IMR-90 (cell line): ENCODE measurements at regions not wholly inside any gene's neighbourhood (a gene's known extent, or its start where the extent isn't known, plus 50 kb on each side); places are given as distances from the start of the nearest gene placed in this dataset.

Experiments
- ATAC-seq: fragments of 200-7000 bp; cut with Tn5 transposase; 2 replicates; pipeline ENCODE4 v1.9.1; 2020; ENCODE audit warnings: low read depth, mild to moderate bottlenecking, moderate library complexity
- BruUV-seq: library from RNA; stranded (reverse); fragments of 400-500 nt; replicated peaks from 2 replicates; lab custom pipeline; 2021; lab: Mats Ljungman, UMichigan
- CTCF ChIA-PET: fragments of 300-600 bp; formaldehyde crosslinking; extraction: SDS; loops from one replicate; lab custom pipeline; 2021; ENCODE audit warnings: antibody characterized with exemption; lab: Yijun Ruan, JAX
- POLR2A ChIA-PET: fragments of 300-600 bp; sonication (Branson Sonifier 250); formaldehyde crosslinking; loops from one replicate; lab custom pipeline; 2022; ENCODE audit warnings: antibody characterized with exemption; ENCODE audit not compliant: unreplicated experiment; lab: Charles Lee
- DNase-seq: peaks from one replicate; pipeline ENCODE4 v3.0.0; 2013
- H2AFZ ChIP-seq: replicated peaks from 2 replicates; pipeline ENCODE3; 2013; ENCODE audit warnings: low read length, mild to moderate bottlenecking; ENCODE audit not compliant: poor library complexity
- H2AK5ac ChIP-seq: 2 replicates; pipeline ENCODE4 v1.6.1; 2013; ENCODE audit warnings: low read depth, low read length, inconsistent platforms
- H2AK9ac ChIP-seq: replicated peaks from 2 replicates; pipeline ENCODE3; 2013; ENCODE audit warnings: mild to moderate bottlenecking, low read depth, low read length, moderate library complexity; ENCODE audit not compliant: poor library complexity
- H2BK120ac ChIP-seq: 2 replicates; pipeline ENCODE4 v1.6.1; 2013; ENCODE audit warnings: low read depth, low read length, inconsistent platforms
- H2BK15ac ChIP-seq: 3 replicates; pipeline ENCODE4 v1.6.1; 2013; ENCODE audit warnings: low read depth, low read length, inconsistent platforms
- H2BK20ac ChIP-seq: 2 replicates; pipeline ENCODE4 v1.6.1; 2013; ENCODE audit warnings: low read depth, mild to moderate bottlenecking, inconsistent platforms, low read length, moderate library complexity
- H2BK5ac ChIP-seq: 2 replicates; pipeline ENCODE4 v1.6.1; 2013; ENCODE audit warnings: mild to moderate bottlenecking, low read depth, low read length, inconsistent platforms; ENCODE audit not compliant: poor library complexity, severe bottlenecking
- H3K14ac ChIP-seq: replicated peaks from 2 replicates; pipeline ENCODE4 v1.6.1; 2013; ENCODE audit warnings: low read depth, low read length, inconsistent platforms
- H3K18ac ChIP-seq: 2 replicates; pipeline ENCODE4 v1.6.1; 2013; ENCODE audit warnings: low read depth, low read length, control low read depth
- H3K23ac ChIP-seq: 2 replicates; pipeline ENCODE4 v1.6.1; 2013; ENCODE audit warnings: low read depth, low read length, inconsistent platforms
- H3K27ac ChIP-seq: 2 replicates; pipeline ENCODE4 v1.5.1; 2013; ENCODE audit warnings: mild to moderate bottlenecking, control low read depth, low read length; ENCODE audit not compliant: insufficient read depth
- H3K27me3 ChIP-seq: 2 replicates; pipeline ENCODE4 v1.6.1; 2013; ENCODE audit warnings: low read length; ENCODE audit not compliant: control insufficient read depth, insufficient read depth
- H3K36me3 ChIP-seq: 2 replicates; pipeline ENCODE4 v1.6.1; 2013; ENCODE audit warnings: low read length, mixed read lengths; ENCODE audit not compliant: control insufficient read depth, insufficient read depth
- H3K4ac ChIP-seq: 2 replicates; pipeline ENCODE4 v1.6.1; 2013; ENCODE audit warnings: low read depth, low read length, inconsistent platforms
- H3K4me1 ChIP-seq: 2 replicates; pipeline ENCODE4 v1.6.1; 2013; ENCODE audit warnings: low read length, mixed read lengths; ENCODE audit not compliant: control insufficient read depth, insufficient read depth
- H3K4me2 ChIP-seq: 2 replicates; pipeline ENCODE4 v1.6.1; 2013; ENCODE audit warnings: low read depth, mild to moderate bottlenecking, control low read depth, low read length, moderate library complexity
- H3K4me3 ChIP-seq: 2 replicates; pipeline ENCODE4 v1.5.1; 2013; ENCODE audit warnings: low read depth, mild to moderate bottlenecking, control low read depth, low read length, moderate library complexity; ENCODE audit not compliant: insufficient read depth
- H3K56ac ChIP-seq: 2 replicates; pipeline ENCODE4 v1.6.1; 2013; ENCODE audit warnings: low read length, inconsistent platforms; ENCODE audit not compliant: insufficient read depth; ENCODE audit errors: extremely low read depth
- H3K79me1 ChIP-seq, 2 experiments: 2 replicates each; pipeline ENCODE4 v1.6.1; 2013; ENCODE audit warnings: low read length in 2 of 2, inconsistent platforms in 1 of 2, low read depth in 1 of 2
- H3K9ac ChIP-seq: 2 replicates; pipeline ENCODE4 v1.6.1; 2013; ENCODE audit warnings: low read depth, low read length, control low read depth
- H3K9me1 ChIP-seq: 2 replicates; pipeline ENCODE4 v1.6.1; 2013; ENCODE audit warnings: low read length, inconsistent platforms; ENCODE audit not compliant: insufficient read depth
- H3K9me3 ChIP-seq: 2 replicates; pipeline ENCODE4 v1.6.1; 2013; ENCODE audit warnings: low read length; ENCODE audit not compliant: control insufficient read depth, insufficient read depth
- H4K20me1 ChIP-seq: 2 replicates; pipeline ENCODE4 v1.6.1; 2013; ENCODE audit warnings: low read length, inconsistent platforms; ENCODE audit not compliant: insufficient read depth
- H4K5ac ChIP-seq: 2 replicates; pipeline ENCODE4 v1.6.1; 2013; ENCODE audit warnings: mild to moderate bottlenecking, low read depth, low read length, control low read depth
- H4K8ac ChIP-seq, 2 experiments: 2 replicates each; pipeline ENCODE4 v1.6.1; 2013; ENCODE audit warnings: low read depth in 2 of 2, low read length in 2 of 2, control low read depth in 1 of 2, inconsistent platforms in 1 of 2
- H4K91ac ChIP-seq: 2 replicates; pipeline ENCODE4 v1.6.1; 2013; ENCODE audit warnings: low read depth, low read length, inconsistent platforms; ENCODE audit not compliant: insufficient read depth
- BHLHE40 ChIP-seq: fragments of 150-350 bp; IDR thresholded peaks from 2 replicates; pipeline ENCODE4 v1.6.1; 2016; ENCODE audit warnings: mild to moderate bottlenecking, low read depth, low read length
- MAZ ChIP-seq: IDR thresholded peaks from 2 replicates; pipeline ENCODE4 v1.6.1; 2012; ENCODE audit warnings: low read depth, mild to moderate bottlenecking, low read length, improper control_type of control experiment, moderate library complexity, borderline replicate concordance
- MXI1 ChIP-seq: IDR thresholded peaks from 2 replicates; pipeline ENCODE4 v1.6.1; 2012; ENCODE audit warnings: low read depth, mild to moderate bottlenecking, low read length, moderate library complexity, borderline replicate concordance
- NFE2L2 ChIP-seq: fragments of 150-350 bp; IDR thresholded peaks from 2 replicates; pipeline ENCODE4 v1.6.1; 2016; ENCODE audit warnings: low read depth, mild to moderate bottlenecking, low read length
- WGBS, 2 experiments: methylation state at CpG; one replicate each; pipeline versions ENCODE4 v1.1.5 to v1.1.7; 2013; ENCODE audit warnings: missing lambda C conversion rate in 2 of 2; ENCODE audit not compliant: insufficient read length in 1 of 2; ENCODE audit errors: extremely low coverage in 2 of 2; 5-methylcytosine and 5-hydroxymethylcytosine counted together
- dilution Hi-C: fragments of 300-500 bp; cut with HindIII; formaldehyde crosslinking; loops from one replicate; pipeline ENCODE4 v1.14.3; 2018; ENCODE audit warnings: low sequenced_read_pairs; ENCODE audit not compliant: unreplicated experiment
- in situ Hi-C: fragments of 300-500 bp; cut with MboI; formaldehyde crosslinking; loops from 3 replicates; pipeline ENCODE4 v1.14.3; 2019; ENCODE audit warnings: low sequenced_read_pairs, inconsistent platforms, mixed read lengths
- intact Hi-C: fragments of 100-400 bp; cut with micrococcal nuclease; formaldehyde crosslinking; loops from 2 replicates; pipeline ENCODE4 v1.10.0; 2022

DNA sequence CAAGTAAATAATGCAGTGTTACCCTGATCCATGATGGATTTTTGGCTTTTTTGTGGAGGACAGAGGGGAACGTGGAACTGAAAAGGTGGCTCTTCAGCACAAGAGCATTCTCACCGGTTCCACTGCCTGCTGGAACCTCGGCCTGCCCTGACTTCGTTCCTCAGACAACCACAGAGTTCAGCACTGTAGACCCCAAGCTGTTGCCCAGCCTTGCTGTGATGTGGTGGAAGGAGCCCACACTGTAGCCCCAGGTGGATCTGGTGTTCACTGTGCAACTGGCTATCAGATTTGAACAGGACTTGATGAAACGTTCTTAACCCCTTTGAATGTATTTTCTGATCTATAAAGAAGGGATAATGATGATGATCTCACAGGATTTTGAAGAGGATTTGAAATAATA lies 293.5 kb downstream of the TRIB2 start:
- H2AK9ac ChIP-seq = no peak overlapping the region
- H4K20me1 ChIP-seq = no peaks in the 10 kb centered on the region
- H3K9ac ChIP-seq = no peak overlapping the region
- ChIA-PET CTCF (no interaction called here), POLR2A (no interaction called here)
- no peak overlapping the region for H2AK5ac ChIP-seq
- no peaks in the 10 kb centered on the region for H3K79me1 ChIP-seq
- H3K4me2 ChIP-seq = no peak overlapping the region
- dilution Hi-C loops = no loop called here
- H3K36me3 ChIP-seq = no peaks in the 10 kb centered on the region
- H3K27me3 ChIP-seq = peaks cover 10% of the 10 kb centered on the region
- no peak overlapping the region for H3K14ac ChIP-seq
- no peak overlapping the region for H3K27ac ChIP-seq
- H2BK15ac ChIP-seq = 0 out of 3 replicates have a peak overlapping the region, but pooled peaks have one; percentile 28
- no peak overlapping the region for H3K4ac ChIP-seq
- no peaks in the 10 kb centered on the region for H3K9me3 ChIP-seq
- no peak overlapping the region for H2BK5ac ChIP-seq
- H3K4me1 ChIP-seq = 0 out of 2 replicates have a peak, but pooled peaks cover 2% of the 10 kb centered on the region
- no peaks in the 10 kb centered on the region for H3K9me1 ChIP-seq
- no peak overlapping the region for H4K5ac ChIP-seq
- no peak overlapping the region for H4K8ac ChIP-seq
- TF ChIP-seq MAZ (no peak), BHLHE40 (no peak), NFE2L2 (no peak), MXI1 (no peak)
- DNase-seq (no peak), ATAC-seq (no peak)
- no TSS peak for BruUV-seq
- H3K4me3 ChIP-seq = no peak overlapping the region
- H2BK120ac ChIP-seq = no peak overlapping the region
- in situ Hi-C loops = no loop called here
- 90% methylated on average over 2 of the region's 5 CpGs; no CpG with 5 or more reads in 1 of the 2 experiments for WGBS, 2 experiments
- intact Hi-C loops = no loop called here
- H3K56ac ChIP-seq = no peak overlapping the region
- H3K23ac ChIP-seq = no peak overlapping the region
- H2AFZ ChIP-seq = no peak overlapping the region
- no peak overlapping the region for H2BK20ac ChIP-seq
- H3K18ac ChIP-seq = no peak overlapping the region
- H4K91ac ChIP-seq = no peak overlapping the region
